ENCODE measurements at regions not wholly inside any gene's neighbourhood (a gene's known extent, or its start where the extent isn't known, plus 50 kb on each side); places are given as distances from the start of the nearest gene placed in this dataset.

GRCh38 chr6:126550323-126550722 is 210.4 kb downstream of the CENPW start:
- TF ChIP-seq EP300 (IDR thresholded peaks at IDR 0.05), result no peak
- no peak for TF ChIP-seq CTCF (IDR thresholded peaks at IDR 0.05)
